Heart left ventricle (tissue), 13 donors: ENCODE measurements at regions not wholly inside any gene's neighbourhood (a gene's known extent, or its start where the extent isn't known, plus 50 kb on each side); places are given as distances from the start of the nearest gene placed in this dataset.

Experiments
- CTCF ChIP-seq, 12 donors: fragments of 200-600 bp; sonication (generic) in 4 of 12; IDR thresholded peaks; one replicate each; pipeline versions ENCODE4 v1.5.0 to v1.8.0; 2018 to 2022; ENCODE audit warnings: antibody characterized with exemption in 12 of 12, mild to moderate bottlenecking in 5 of 12
- POLR2A ChIP-seq, 2 donors: fragments of 450-650 bp; IDR thresholded peaks; one replicate each; pipeline ENCODE4 v1.6.1; 2017; ENCODE audit warnings: antibody characterized with exemption in 2 of 2, mild to moderate bottlenecking in 2 of 2, moderate library complexity in 2 of 2
- donor health status: ischemic (EF 13 %, LVEDD 7.1; RV severe dilation, severe dysfunction).
- donor health status: DM: no; HTN: yes; CAD: no.
- donor health status: DM: no; HTN: no; CAD: no.
- donor health status: ischemic (EF 25% LVEDD 6.9; RV normal size, moderate dysfunction).
- donor health status: ischemic (EF 25% LVEDD 5.7; RV mildly dilated, moderate dysfunction).
- donor health status: ischemic (EF 35%, LVEDD 5.7; RV mildly dilated, moderate dysfunction).
- donor health status: nonischemic (EF 11% LVEDD 7.7; RV severe dilation, severe dysfunction).
- donor health status: DM: yes; HTN: yes; CAD: no.
- donor health status: PGD.
- donor health status: ischemic (EF 29% LVEDD 5.4; RV normal size, mild dysfunction).
- donor health status: nonischemic (EF 23%, LVEDD 6.1; RV moderate dilation, normal function).

DNA sequence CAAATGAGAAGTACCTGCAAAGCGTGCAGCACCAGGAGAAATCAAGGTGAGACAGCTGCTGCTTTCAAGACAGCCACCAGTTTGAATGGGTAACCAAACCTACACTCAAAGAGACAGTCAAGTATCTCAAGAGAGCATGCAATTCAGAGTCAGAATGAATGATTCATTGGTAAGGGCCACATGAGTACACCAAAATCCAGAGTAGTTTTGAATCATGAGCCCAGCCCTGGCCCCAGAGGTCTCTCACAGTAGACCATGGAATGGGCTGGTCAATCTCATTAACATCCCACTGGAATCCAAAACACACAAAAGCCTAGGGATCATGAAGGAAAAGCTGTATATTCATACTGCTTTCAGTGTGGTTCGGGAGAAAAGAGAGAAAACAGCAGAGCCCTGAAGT lies 242.8 kb downstream of the TBL1XR1 start:
- TF ChIP-seq CTCF (IDR thresholded peaks at IDR 0.05) (no peak), POLR2A (IDR thresholded peaks at IDR 0.05) (no peak)
